Activated T-helper 2 cell treated with anti-CD3 and anti-CD28 coated beads, Interferon-gamma antibody, Interleukin-2, Interleukin-4, amounts not matched to agents 10 μg/mL and 5 μg/mL and 100 μg/mL, durations not matched to agents 14 hours and 24 hours and 36 hours (primary cell): ENCODE measurements at regions not wholly inside any gene's neighbourhood (a gene's known extent, or its start where the extent isn't known, plus 50 kb on each side); places are given as distances from the start of the nearest gene placed in this dataset.

Source experiments
- DNase-seq: peaks from one replicate; pipeline ENCODE4 v3.0.0; 2021; ENCODE audit warnings: low spot score
- H3K27ac Mint-ChIP-seq: one replicate; pipeline ENCODE4 v1.8.0; 2021; ENCODE audit warnings: mixed read lengths
- H3K27me3 Mint-ChIP-seq: one replicate; pipeline ENCODE4 v1.8.0; 2021; ENCODE audit warnings: low read depth, mixed read lengths
- H3K36me3 Mint-ChIP-seq: one replicate; pipeline ENCODE4 v1.8.0; 2021; ENCODE audit warnings: low read depth, mixed read lengths
- H3K4me1 Mint-ChIP-seq: one replicate; pipeline ENCODE4 v1.8.0; 2021; ENCODE audit warnings: low read depth, mixed read lengths
- H3K4me3 Mint-ChIP-seq: one replicate; pipeline ENCODE4 v1.8.0; 2021; ENCODE audit warnings: low read depth, mild to moderate bottlenecking, moderate library complexity, mixed read lengths
- H3K9me3 Mint-ChIP-seq: one replicate; pipeline ENCODE4 v1.8.0; 2021; ENCODE audit warnings: mixed read lengths
- intact Hi-C: fragments of 100-400 bp; cut with micrococcal nuclease; formaldehyde crosslinking; loops from one replicate; pipeline ENCODE4 v1.15.1; 2023

- H3K27me3 Mint-ChIP-seq, result peaks cover 1% of the 10 kb centered on the region
- intact Hi-C loops, result no loop called here
- H3K9me3 Mint-ChIP-seq, result peaks cover 6% of the 10 kb centered on the region
- DNase-seq, result no peak
- no peaks in the 10 kb centered on the region for H3K36me3 Mint-ChIP-seq
- H3K27ac Mint-ChIP-seq, result no peak overlapping the region
- no peak overlapping the region for H3K4me3 Mint-ChIP-seq
- no peaks in the 10 kb centered on the region for H3K4me1 Mint-ChIP-seq
Observed at GRCh38 chr6:170114956-170115855, 175.7 kb downstream of the DLL1 start.

DNA sequence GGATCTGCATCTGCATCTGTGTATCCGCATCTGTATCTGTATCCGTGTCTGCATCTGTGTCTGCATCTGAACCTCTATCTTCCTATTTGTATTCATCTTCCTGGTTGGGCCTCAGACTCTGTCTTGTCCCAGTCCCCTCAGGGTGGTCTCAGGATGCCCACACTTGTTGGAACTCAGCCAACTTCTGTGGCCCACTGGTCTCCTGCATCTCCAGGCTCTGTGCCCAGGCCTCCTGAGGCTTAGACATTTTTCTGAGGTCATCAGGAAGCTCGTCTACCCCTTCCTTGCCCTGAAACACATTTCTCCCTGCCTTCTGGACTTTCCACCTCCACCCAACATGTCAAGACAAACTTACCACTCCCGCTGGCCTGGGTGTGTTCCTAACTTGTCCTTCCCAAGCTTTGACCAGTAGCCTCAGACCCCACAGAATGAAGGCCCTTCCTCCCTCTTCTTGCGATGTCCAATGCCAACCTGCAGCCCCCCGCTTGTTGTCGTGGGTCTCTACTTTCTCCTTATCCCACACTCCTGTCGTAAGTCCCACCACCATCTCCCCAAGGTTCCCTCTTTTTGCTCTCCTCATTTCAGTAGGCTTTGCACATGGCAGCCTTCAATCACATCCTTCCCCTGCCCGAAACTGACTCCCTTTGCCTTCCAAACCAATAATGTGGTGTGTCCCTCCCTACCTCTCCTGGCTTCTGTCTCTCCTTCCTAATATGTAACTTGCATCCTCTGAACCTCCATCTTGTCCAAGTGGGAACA lies 176.5 kb downstream of the DLL1 start:
- H3K4me1 Mint-ChIP-seq, result no peaks in the 10 kb centered on the region
- no peak for DNase-seq
- peaks cover 1% of the 10 kb centered on the region for H3K27me3 Mint-ChIP-seq
- no peak overlapping the region for H3K4me3 Mint-ChIP-seq
- H3K9me3 Mint-ChIP-seq, result no peaks in the 10 kb centered on the region
- H3K36me3 Mint-ChIP-seq, result no peaks in the 10 kb centered on the region
- no peak overlapping the region for H3K27ac Mint-ChIP-seq
- intact Hi-C loops, result no loop called here

DNA sequence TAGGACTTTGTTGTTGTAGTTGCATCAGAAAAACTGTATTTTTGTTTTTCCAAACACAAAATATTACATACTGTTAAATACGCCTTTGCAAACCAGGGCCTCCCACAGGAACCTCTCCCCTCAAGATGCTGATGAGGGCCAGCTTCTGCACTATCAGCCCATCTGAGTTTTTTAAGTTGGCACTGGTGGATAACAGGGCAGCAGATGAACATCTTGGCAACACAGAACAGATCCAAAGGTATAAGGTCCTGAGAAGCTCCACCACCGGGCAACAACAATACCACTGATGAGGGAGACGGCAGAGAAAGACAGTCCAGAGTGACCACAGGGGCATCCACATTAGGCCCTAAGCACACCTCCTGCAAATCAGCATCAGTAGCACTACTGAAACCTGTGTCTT lies 177.7 kb downstream of the DLL1 start:
- no peak for DNase-seq
- no peaks in the 10 kb centered on the region for H3K9me3 Mint-ChIP-seq
- H3K4me3 Mint-ChIP-seq, result no peak overlapping the region
- peaks cover 1% of the 10 kb centered on the region for H3K27me3 Mint-ChIP-seq
- no peak overlapping the region for H3K27ac Mint-ChIP-seq
- intact Hi-C loops, result no loop called here
- no peaks in the 10 kb centered on the region for H3K4me1 Mint-ChIP-seq
- H3K36me3 Mint-ChIP-seq, result no peaks in the 10 kb centered on the region

- Mint-ChIP-seq H3K9me3 (no peaks in the 10 kb centered on the region), H3K27me3 (peaks cover 2% of the 10 kb centered on the region), H3K27ac (no peak overlapping the region), H3K4me1 (no peaks in the 10 kb centered on the region), H3K36me3 (no peaks in the 10 kb centered on the region), H3K4me3 (no peak overlapping the region)
- no peak for DNase-seq
- intact Hi-C loops, result no loop called here
Observed at GRCh38 chr6:170112583-170112860, 178.4 kb downstream of the DLL1 start.

- no peak for DNase-seq
- no peak overlapping the region for H3K27ac Mint-ChIP-seq
- H3K4me3 Mint-ChIP-seq, result no peak overlapping the region
- no peaks in the 10 kb centered on the region for H3K36me3 Mint-ChIP-seq
- H3K9me3 Mint-ChIP-seq, result no peaks in the 10 kb centered on the region
- intact Hi-C loops, result no loop called here
- H3K27me3 Mint-ChIP-seq, result peaks cover 6% of the 10 kb centered on the region
- no peaks in the 10 kb centered on the region for H3K4me1 Mint-ChIP-seq
Observed at GRCh38 chr6:170111816-170112582, 178.9 kb downstream of the DLL1 start.

- no peaks in the 10 kb centered on the region for H3K36me3 Mint-ChIP-seq
- no peak overlapping the region for H3K27ac Mint-ChIP-seq
- H3K27me3 Mint-ChIP-seq, result peaks cover 11% of the 10 kb centered on the region
- no peak for DNase-seq
- no peaks in the 10 kb centered on the region for H3K9me3 Mint-ChIP-seq
- intact Hi-C loops, result no loop called here
- no peak overlapping the region for H3K4me3 Mint-ChIP-seq
- H3K4me1 Mint-ChIP-seq, result no peaks in the 10 kb centered on the region
Observed at GRCh38 chr6:170111141-170111664, 179.7 kb downstream of the DLL1 start.

DNA sequence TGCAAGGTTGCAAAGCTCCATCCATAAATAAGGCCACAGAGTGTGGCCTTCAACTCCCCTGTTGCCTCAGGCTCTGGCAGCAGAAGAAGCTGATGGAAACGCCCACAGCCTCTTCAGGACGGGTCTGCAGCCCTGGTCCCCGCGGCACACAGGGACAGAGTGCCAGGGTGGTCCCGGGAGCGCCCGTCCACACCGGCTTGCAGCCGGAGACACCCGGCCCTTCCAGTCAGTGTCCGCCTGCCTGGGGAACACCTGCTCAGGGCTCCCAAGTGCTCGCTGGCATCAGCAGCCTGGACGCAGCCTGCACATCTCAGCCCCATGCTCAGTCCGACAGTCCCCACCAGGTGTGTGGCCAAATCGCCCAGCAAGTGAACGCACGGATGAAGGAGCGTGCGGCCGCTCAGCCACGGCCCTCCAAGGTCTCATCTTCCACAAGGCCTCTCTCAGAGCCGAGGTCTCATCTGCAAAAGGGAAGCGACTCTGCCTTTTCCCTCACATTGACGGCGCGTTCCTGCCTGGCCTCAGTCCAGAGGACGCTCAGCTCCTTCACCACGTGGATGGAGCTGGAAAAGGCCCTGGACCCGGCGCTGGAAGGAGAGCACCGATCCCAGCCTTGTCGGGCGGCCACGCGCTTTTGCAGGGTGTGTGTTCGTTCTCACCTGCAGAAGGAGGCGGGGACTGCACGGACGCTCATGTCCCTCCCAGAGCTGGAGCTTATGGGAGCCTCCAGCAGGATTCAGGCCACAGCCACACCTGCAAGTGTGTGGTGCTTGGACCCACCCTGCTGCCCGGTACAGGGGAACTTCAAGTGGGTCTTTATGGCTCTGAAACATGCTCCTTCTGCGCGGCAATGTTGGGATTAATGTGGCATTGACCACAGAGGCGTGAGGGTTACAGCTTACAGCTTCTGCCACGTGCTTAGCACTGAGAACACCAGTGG lies 180.4 kb downstream of the DLL1 start:
- H3K9me3 Mint-ChIP-seq, result no peaks in the 10 kb centered on the region
- intact Hi-C loops, result no loop called here
- H3K27me3 Mint-ChIP-seq, result peaks cover 14% of the 10 kb centered on the region
- no peak for DNase-seq
- H3K27ac Mint-ChIP-seq, result no peak overlapping the region
- H3K36me3 Mint-ChIP-seq, result no peaks in the 10 kb centered on the region
- H3K4me1 Mint-ChIP-seq, result no peaks in the 10 kb centered on the region
- no peak overlapping the region for H3K4me3 Mint-ChIP-seq

DNA sequence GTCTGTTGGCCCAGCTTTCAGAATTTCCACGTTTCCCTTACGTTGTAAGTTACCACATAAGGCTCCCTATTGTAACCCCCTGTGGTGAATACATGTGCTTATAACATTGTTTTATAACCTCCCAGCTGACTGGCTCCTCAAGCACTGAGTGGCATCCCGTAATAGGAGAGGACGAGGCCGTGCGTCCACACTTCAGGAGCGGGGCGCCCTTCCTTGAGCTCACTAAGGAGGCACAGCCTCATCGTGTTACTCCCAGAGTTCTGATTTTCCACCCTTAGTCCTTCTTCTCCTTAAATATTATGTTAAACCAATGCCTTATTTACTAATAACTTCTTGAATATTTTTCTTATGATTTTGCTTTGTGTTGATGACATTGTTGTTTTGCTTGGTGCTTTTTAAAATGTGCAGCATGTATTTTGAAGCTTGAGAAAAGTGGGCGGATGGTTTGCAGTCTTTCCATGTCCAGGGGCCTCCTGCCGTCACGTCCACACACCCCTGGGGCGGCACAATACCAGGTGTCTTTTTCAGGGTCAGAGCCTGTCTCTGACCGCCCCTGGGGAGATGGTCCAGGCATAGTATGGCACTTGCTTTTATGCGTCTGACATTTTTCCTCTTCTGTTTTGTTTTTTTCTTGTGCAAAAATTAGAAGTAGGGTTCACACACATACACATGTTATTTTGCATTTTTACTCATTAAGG lies 181.8 kb downstream of the DLL1 start:
- Mint-ChIP-seq H3K27me3 (peaks cover 18% of the 10 kb centered on the region), H3K27ac (no peak overlapping the region), H3K9me3 (no peaks in the 10 kb centered on the region), H3K4me3 (no peak overlapping the region), H3K36me3 (no peaks in the 10 kb centered on the region), H3K4me1 (no peaks in the 10 kb centered on the region)
- DNase-seq, result no peak
- intact Hi-C loops, result no loop called here

- H3K4me3 Mint-ChIP-seq, result no peak overlapping the region
- intact Hi-C loops, result no loop called here
- H3K27me3 Mint-ChIP-seq, result peaks cover 18% of the 10 kb centered on the region
- no peaks in the 10 kb centered on the region for H3K9me3 Mint-ChIP-seq
- no peaks in the 10 kb centered on the region for H3K4me1 Mint-ChIP-seq
- DNase-seq, result no peak
- H3K27ac Mint-ChIP-seq, result no peak overlapping the region
- H3K36me3 Mint-ChIP-seq, result no peaks in the 10 kb centered on the region
Observed at GRCh38 chr6:170108456-170108855, 182.4 kb downstream of the DLL1 start.

- H3K36me3 Mint-ChIP-seq, result no peaks in the 10 kb centered on the region
- no peaks in the 10 kb centered on the region for H3K9me3 Mint-ChIP-seq
Observed at GRCh38 chr6:170107606-170108222, 183.2 kb downstream of the DLL1 start.

DNA sequence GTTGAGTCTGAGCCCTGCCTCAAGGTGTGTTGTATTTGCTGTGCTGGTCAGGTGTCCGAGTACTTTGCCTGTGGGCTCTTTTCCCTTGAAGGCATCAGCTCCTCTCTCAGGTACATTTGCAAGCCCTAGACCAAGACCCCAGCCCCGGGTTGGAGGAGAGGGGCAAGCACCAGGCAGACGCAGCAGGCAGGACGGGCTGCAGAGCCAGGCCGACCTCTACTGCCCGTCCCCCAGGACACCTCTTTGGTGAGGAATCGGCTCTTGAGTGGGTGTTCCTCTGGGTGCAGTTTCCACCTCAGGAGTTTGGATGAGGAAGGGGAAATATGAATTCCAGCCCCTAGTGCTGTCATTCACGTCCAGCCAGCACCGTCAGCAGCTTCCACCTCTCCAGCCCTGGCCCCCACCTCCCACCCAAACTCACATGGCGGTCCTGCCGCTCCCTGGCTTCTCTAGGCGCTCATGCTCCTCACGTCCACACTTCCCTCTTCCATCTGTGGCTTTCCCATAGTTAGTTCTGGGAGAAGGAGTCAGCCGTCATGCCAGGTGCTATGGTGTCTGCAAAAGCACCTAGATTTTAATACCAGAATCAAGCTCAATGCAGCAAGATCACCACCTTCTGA lies 183.9 kb downstream of the DLL1 start:
- Mint-ChIP-seq H3K4me3 (no peak overlapping the region), H3K4me1 (peaks cover 4% of the 10 kb centered on the region), H3K27ac (no peak overlapping the region), H3K27me3 (peaks cover 18% of the 10 kb centered on the region), H3K9me3 (no peaks in the 10 kb centered on the region), H3K36me3 (no peaks in the 10 kb centered on the region)
- intact Hi-C loops, result no loop called here
- no peak for DNase-seq

More at GRCh38 chr6:170107606-170108222, 183.2 kb downstream of the DLL1 start:
- no peak overlapping the region for H3K27ac Mint-ChIP-seq
- intact Hi-C loops, result no loop called here
- no peak overlapping the region for H3K4me3 Mint-ChIP-seq
- H3K4me1 Mint-ChIP-seq, result peaks cover 4% of the 10 kb centered on the region
- DNase-seq, result no peak
- peaks cover 18% of the 10 kb centered on the region for H3K27me3 Mint-ChIP-seq
